HUES6 (cell line): ENCODE measurements at regions not wholly inside any gene's neighbourhood (a gene's known extent, or its start where the extent isn't known, plus 50 kb on each side); places are given as distances from the start of the nearest gene placed in this dataset.
"Not testable (repeated sequence)": the region's sequence is repeated elsewhere in the genome, so short reads cannot be mapped to it uniquely, and the experiment has no call there.

Experiments used
- H3K27ac ChIP-seq: 2 replicates; pipeline ENCODE4 v1.7.0; 2013; ENCODE audit warnings: low read depth, mild to moderate bottlenecking, low read length, inconsistent platforms
- H3K27me3 ChIP-seq: 2 replicates; pipeline ENCODE4 v1.6.1; 2013; ENCODE audit warnings: low read length; ENCODE audit not compliant: control insufficient read depth, insufficient read depth
- H3K36me3 ChIP-seq: 2 replicates; pipeline ENCODE4 v1.6.1; 2013; ENCODE audit warnings: low read length; ENCODE audit not compliant: control insufficient read depth, insufficient read depth
- H3K4me1 ChIP-seq: 2 replicates; pipeline ENCODE4 v1.6.1; 2013; ENCODE audit warnings: low read length; ENCODE audit not compliant: control insufficient read depth, insufficient read depth
- H3K4me3 ChIP-seq: 2 replicates; pipeline ENCODE4 v1.5.1; 2013; ENCODE audit warnings: low read depth, low read length
- H3K9ac ChIP-seq: one replicate; pipeline ENCODE4 v1.6.1; 2013; ENCODE audit warnings: mild to moderate bottlenecking, low read length
- H3K9me3 ChIP-seq: 2 replicates; pipeline ENCODE4 v1.6.1; 2013; ENCODE audit warnings: low read depth, low read length; ENCODE audit not compliant: control insufficient read depth, insufficient read depth

DNA sequence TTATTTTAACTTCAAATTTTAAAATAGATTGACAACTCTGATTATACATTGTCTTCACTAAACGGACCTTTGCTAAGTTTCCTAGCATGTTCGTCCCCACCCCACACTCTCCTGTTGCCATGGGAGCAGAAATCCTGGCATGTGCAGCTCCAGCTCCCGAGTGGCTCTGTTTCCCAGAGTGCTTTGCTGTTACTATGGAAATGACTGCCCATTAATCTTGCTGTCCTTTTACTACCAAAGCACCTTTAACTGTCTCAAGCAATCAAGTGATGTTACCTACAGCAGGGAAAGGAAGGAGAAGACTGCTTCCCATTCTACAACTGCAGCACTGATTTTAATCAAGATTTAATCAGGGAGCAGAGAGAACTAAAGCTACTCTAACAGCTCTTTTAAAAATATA lies 212.0 kb upstream of the KIF2A start:
- Histone ChIP-seq H3K4me1 (peaks cover 3% of the 10 kb centered on the region; the same call in 1 of the 2 replicates), H3K4me3 (no peak overlapping the region)

DNA sequence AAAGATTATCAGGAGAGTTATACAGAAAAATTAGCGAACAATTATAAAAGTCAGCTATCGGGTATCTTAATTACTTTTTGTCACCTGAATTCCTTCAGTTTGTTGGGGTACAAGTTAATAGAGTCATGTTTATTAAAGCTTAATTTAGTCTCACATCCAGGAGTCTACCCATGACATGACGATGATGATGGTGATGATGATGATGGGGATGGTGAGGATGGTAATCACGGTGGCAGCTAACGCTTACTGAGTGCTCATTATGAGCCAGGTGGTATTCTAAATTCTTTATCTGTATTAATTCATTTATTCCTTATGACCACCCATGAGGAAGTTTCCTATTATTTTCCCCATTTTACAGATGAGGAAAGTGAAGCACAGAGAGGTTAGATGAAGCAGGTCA lies 208.6 kb upstream of the KIF2A start:
- no peak overlapping the region for H3K27ac ChIP-seq
- H3K4me1 ChIP-seq: peaks cover 3% of the 10 kb centered on the region; the same call in 1 of the 2 replicates
- no peak overlapping the region for H3K4me3 ChIP-seq
- H3K9ac ChIP-seq: no peak overlapping the region
- no peaks in the 10 kb centered on the region for H3K27me3 ChIP-seq
- H3K36me3 ChIP-seq: no peaks in the 10 kb centered on the region
- H3K9me3 ChIP-seq: no peaks in the 10 kb centered on the region

More for the DNA sequence above, 212.0 kb upstream of the KIF2A start:
- Histone ChIP-seq H3K27ac (no peak overlapping the region), H3K9ac (no peak overlapping the region), H3K36me3 (no peaks in the 10 kb centered on the region), H3K9me3 (no peaks in the 10 kb centered on the region), H3K27me3 (no peaks in the 10 kb centered on the region)

DNA sequence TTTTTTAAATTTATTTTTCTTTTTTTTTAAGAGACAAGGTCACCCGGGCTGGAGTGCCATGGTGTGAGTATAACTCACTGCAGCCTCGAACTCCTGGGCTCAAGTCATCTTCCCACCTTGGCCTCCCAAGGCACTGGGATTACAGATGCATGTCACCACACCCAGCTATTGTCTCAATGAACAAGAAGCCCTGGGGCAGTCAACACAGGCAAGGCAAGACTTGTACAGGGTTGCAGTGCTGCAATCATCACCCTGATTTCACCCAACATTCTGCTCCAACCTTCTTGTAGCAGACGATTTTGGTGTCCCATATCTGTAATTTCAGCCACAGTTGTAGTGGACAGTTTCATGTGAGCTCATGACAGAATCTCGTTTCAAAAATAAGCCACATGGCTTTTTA lies 205.8 kb upstream of the KIF2A start:
- no peak overlapping the region for H3K27ac ChIP-seq
- H3K27me3 ChIP-seq: no peaks in the 10 kb centered on the region
- H3K36me3 ChIP-seq: no peaks in the 10 kb centered on the region
- no peak overlapping the region for H3K9ac ChIP-seq
- no peaks in the 10 kb centered on the region for H3K4me1 ChIP-seq
- H3K9me3 ChIP-seq: peaks cover 5% of the 10 kb centered on the region; the same call in 1 of the 2 replicates
- H3K4me3 ChIP-seq: no peak overlapping the region

DNA sequence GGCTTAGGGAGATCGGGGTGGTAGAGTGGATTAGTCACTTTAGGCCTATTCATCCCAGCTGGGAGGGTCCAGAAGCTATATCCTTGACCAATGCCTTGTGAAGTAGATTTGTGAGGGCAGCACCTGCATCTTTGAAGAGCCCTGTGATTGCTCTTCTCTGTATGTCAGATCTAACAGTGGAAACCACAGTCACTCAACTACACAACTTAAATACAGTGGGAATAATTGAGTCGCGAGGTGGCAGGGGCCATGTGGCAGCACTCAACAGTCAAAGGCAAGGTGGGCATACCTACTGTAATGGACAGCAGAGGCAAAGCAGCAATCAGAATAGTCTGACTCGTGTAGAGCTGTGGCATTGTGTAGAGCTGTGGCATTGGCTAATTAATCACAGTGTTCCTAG lies 202.1 kb upstream of the KIF2A start:
- H3K9me3 ChIP-seq, H3K36me3 ChIP-seq, H3K9ac ChIP-seq, H3K27me3 ChIP-seq, H3K4me1 ChIP-seq, H3K27ac ChIP-seq, H3K4me3 ChIP-seq: not testable (repeated sequence)

DNA sequence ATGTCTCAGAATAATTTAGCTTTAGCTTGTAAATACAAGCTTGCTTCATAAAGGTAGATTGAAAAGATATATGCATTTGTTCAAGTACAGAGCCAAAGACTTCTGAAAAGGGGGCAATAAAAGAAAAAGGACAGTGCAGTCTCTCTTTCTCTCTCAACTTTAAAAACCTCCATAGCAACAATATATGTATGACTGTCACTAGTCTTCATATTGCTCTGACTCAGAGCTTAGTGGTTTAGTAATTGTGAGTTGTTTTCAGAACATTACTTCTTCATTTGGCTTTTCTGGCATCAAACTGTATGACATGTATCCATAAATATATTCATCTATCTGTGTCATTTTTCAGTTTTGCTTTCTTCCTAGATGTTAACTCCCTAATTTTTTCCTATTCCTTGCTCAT lies 194.6 kb upstream of the KIF2A start:
- Histone ChIP-seq H3K36me3 (no peaks in the 10 kb centered on the region), H3K9ac (no peak overlapping the region), H3K4me1 (no peaks in the 10 kb centered on the region), H3K27me3 (peaks cover 3% of the 10 kb centered on the region; the same call in 1 of the 2 replicates), H3K9me3 (no peaks in the 10 kb centered on the region), H3K4me3 (no peak overlapping the region), H3K27ac (no peak overlapping the region)

DNA sequence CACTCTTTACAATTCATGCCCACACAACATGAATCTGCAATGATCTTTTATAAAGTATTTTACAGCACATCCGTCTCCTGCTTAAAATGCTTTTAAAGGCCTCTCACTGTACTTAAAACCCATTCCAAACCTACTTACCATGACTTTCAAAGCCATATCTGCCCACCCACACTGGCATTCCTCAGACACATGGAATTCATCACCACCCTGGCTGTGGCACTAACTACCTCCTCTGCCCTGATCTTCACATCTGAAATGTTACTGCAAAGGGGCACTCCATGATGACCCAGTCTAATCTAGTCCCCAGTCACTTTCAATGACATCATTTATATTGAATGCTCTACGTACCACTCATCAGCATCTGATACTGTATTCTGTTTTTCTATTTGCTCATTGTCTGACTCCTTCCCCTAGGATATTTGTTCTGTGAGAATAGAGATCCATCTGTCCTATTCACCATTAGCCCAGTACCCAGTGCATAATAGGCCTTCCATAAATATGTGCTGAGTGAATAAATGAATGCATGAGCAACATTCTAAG lies 193.2 kb upstream of the KIF2A start:
- H3K4me3 ChIP-seq: no peak overlapping the region
- H3K36me3 ChIP-seq: no peaks in the 10 kb centered on the region
- H3K27ac ChIP-seq: no peak overlapping the region

DNA sequence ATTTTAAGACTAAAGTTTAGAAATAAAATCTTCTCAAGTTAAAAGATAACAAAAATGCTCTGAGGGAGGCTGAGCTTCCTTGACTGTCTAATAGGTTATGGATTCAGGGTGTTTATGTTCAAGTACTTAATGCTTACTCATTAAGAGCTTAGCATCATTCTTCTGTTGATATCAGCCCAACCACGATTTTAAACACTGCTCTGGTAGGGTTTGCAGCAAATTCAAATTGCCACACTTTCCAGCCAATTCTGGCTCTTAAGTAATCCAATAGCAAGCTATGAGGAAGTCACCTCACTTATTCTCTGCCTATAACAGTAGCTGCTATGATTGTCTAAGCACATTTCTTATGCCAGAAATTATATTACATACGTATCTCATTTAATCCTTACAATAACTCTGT lies 191.0 kb upstream of the KIF2A start:
- H3K9me3 ChIP-seq: no peaks in the 10 kb centered on the region
- H3K36me3 ChIP-seq: no peaks in the 10 kb centered on the region
- no peak overlapping the region for H3K4me3 ChIP-seq
- no peak overlapping the region for H3K27ac ChIP-seq
- peaks cover 3% of the 10 kb centered on the region; the same call in 1 of the 2 replicates for H3K27me3 ChIP-seq
- no peak overlapping the region for H3K9ac ChIP-seq
- H3K4me1 ChIP-seq: no peaks in the 10 kb centered on the region

More for the DNA sequence above, 193.2 kb upstream of the KIF2A start:
- Histone ChIP-seq H3K27me3 (peaks cover 3% of the 10 kb centered on the region; the same call in 1 of the 2 replicates), H3K4me1 (no peaks in the 10 kb centered on the region), H3K9me3 (no peaks in the 10 kb centered on the region), H3K9ac (no peak overlapping the region)

DNA sequence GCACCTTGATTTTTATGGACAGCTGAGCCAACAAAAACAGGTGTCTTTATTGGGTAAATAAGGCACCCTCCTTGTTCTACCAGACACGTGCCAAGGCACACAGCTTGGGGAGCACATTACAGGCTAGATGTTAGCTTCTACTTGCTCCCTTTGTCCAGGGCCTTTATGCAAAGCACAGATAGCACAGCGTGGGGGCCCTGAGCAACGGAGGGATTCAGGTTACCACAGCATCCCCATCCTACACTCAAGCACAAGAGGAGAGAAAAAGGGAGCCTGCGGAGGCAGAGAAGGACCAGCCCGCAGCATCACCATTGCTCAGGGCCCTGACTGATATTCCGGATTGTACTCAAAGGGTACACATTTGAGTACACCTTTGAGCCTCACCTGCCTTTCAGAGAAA lies 181.7 kb upstream of the KIF2A start:
- H3K27me3 ChIP-seq: no peaks in the 10 kb centered on the region
- H3K27ac ChIP-seq: no peak overlapping the region
- H3K9ac ChIP-seq: no peak overlapping the region
- no peak overlapping the region for H3K4me3 ChIP-seq
- no peaks in the 10 kb centered on the region for H3K4me1 ChIP-seq
- H3K36me3 ChIP-seq: no peaks in the 10 kb centered on the region
- H3K9me3 ChIP-seq: no peaks in the 10 kb centered on the region

DNA sequence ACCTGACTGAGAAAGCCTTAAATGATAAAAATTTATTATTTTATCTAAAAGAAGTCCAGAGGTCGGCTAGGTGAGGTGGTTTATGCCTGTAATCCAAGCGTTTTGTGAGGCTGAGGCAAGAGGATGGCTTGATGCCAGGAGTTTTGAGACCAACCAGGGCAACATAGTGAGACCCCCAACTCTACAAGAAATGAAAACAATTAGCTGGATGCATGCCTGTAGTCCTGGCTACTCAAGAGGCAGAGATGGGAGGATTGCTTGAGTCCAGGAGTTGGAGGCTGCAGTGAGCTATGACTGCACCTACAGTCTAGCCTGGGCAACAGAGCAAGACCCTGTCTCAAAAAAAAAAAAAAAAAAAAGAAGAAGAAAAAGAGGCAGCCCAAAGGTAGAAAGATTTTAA lies 179.9 kb upstream of the KIF2A start:
- Histone ChIP-seq H3K9ac (no peak overlapping the region), H3K4me1 (no peaks in the 10 kb centered on the region), H3K27me3 (no peaks in the 10 kb centered on the region), H3K4me3 (no peak overlapping the region), H3K36me3 (no peaks in the 10 kb centered on the region), H3K9me3 (no peaks in the 10 kb centered on the region), H3K27ac (no peak overlapping the region)

DNA sequence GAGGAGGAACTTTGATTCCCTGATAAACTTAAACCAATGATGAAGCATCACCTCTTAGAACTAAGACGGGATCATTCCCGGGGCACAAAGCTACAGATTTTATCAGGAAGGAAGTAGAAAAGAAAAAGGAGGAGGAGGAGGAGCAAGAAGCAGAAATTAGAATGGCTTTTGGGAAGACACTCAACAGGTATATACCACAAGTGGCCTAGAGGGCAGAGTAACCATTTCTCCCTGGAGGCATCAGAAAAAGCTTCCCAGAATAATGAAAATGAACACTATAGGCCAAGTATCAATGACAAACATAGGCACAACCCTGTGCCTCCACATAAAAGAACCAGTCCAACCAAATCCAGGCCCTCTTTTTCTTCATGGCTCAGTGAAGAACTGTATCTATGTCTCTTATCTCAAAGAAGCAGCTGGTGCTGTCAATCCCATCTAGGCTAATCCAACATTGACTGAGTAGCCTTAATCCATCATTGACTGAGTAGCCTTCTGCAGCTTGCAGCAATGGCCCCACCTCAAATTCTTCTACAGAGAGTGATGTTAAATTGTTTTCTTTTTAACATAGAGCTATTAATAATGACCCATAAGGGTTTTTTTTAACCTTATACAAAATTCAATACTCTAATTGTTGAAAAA lies 178.8 kb upstream of the KIF2A start:
- H3K4me3 ChIP-seq: no peak overlapping the region
- no peak overlapping the region for H3K27ac ChIP-seq
- no peaks in the 10 kb centered on the region for H3K36me3 ChIP-seq
- H3K4me1 ChIP-seq: no peaks in the 10 kb centered on the region
- H3K9ac ChIP-seq: no peak overlapping the region
- no peaks in the 10 kb centered on the region for H3K27me3 ChIP-seq
- H3K9me3 ChIP-seq: no peaks in the 10 kb centered on the region

DNA sequence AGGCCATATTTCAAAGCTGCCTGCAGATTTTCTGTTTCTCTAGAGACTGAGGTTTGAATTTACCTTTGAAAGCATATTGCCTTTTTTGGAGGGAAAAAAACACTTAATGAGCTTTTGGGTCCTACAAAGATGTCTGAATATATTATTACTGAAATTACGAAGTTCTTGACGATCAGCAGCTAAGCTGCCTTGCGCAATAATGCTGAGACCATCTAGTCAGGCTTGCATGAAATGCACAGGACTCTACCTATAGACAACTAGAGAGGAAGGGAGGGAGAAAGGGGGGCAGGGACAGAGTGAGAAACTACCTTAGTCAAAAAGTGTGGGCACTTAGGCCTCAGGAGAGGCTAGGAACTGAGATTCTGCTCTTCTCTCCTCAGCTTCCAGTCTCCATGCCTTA lies 175.9 kb upstream of the KIF2A start:
- Histone ChIP-seq H3K27ac (no peak overlapping the region), H3K4me3 (no peak overlapping the region), H3K36me3 (no peaks in the 10 kb centered on the region), H3K27me3 (no peaks in the 10 kb centered on the region), H3K9ac (no peak overlapping the region), H3K4me1 (no peaks in the 10 kb centered on the region), H3K9me3 (peaks cover 3% of the 10 kb centered on the region; the same call in 1 of the 2 replicates)
